ENCODE measurements at regions not wholly inside any gene's neighbourhood (a gene's known extent, or its start where the extent isn't known, plus 50 kb on each side); places are given as distances from the start of the nearest gene placed in this dataset.

GRCh38 chr4:65193985-65194384 is 476.3 kb downstream of the EPHA5 start:
- TF ChIP-seq CTCF (IDR thresholded peaks at IDR 0.05) (no peak), EZH2 (IDR thresholded peaks at IDR 0.05; ENCODE audit: borderline replicate concordance, insufficient read depth, low read depth, low read length, poor library complexity, severe bottlenecking) (no peak)

Measured in B cell (primary cell).